22Rv1 (cell line): ENCODE measurements at regions not wholly inside any gene's neighbourhood (a gene's known extent, or its start where the extent isn't known, plus 50 kb on each side); places are given as distances from the start of the nearest gene placed in this dataset.

Experiments
- CTCF ChIP-seq: fragments of 450-650 bp; IDR thresholded peaks from 2 replicates; pipeline ENCODE4 v1.5.1; 2017; ENCODE audit warnings: mild to moderate bottlenecking
- ZFX ChIP-seq: fragments of 450-650 bp; IDR thresholded peaks from 2 replicates; pipeline ENCODE4 v1.6.1; 2017; ENCODE audit warnings: antibody characterized with exemption, borderline replicate concordance

- TF ChIP-seq CTCF (no peak), ZFX (no peak)
Observed at GRCh38 chr5:82448374-82448773, 170.2 kb upstream of the RPS23 start.
